Liver (tissue), 8 donors: ENCODE measurements at regions not wholly inside any gene's neighbourhood (a gene's known extent, or its start where the extent isn't known, plus 50 kb on each side); places are given as distances from the start of the nearest gene placed in this dataset.

Experiments
- DNase-seq: peaks from one replicate; pipeline ENCODE4 v3.0.0-alpha.2; 2017; ENCODE audit warnings: low spot score
- H3K27ac ChIP-seq, 2 donors: one replicate each; pipeline ENCODE4 v1.7.0; 2013; ENCODE audit warnings: inconsistent platforms in 2 of 2, low read length in 2 of 2, control low read depth in 1 of 2, low read depth in 1 of 2, mild to moderate bottlenecking in 1 of 2
- H3K27me3 ChIP-seq, 4 donors: one replicate each; pipeline versions ENCODE4 v1.6.1 to v1.7.0; 2013; ENCODE audit warnings: low read length in 3 of 4, inconsistent platforms in 1 of 4, mild to moderate bottlenecking in 1 of 4, moderate library complexity in 1 of 4; ENCODE audit not compliant: control insufficient read depth in 4 of 4, insufficient read depth in 4 of 4
- H3K36me3 ChIP-seq, 4 donors: one replicate each; pipeline versions ENCODE4 v1.6.1 to v1.7.0; 2013; ENCODE audit warnings: low read length in 3 of 4, mild to moderate bottlenecking in 3 of 4, low read depth in 1 of 4, moderate library complexity in 1 of 4; ENCODE audit not compliant: control insufficient read depth in 4 of 4, insufficient read depth in 3 of 4
- H3K4me1 ChIP-seq, 4 donors: one replicate each; pipeline versions ENCODE4 v1.6.1 to v1.7.0; 2013; ENCODE audit warnings: low read length in 3 of 4, mild to moderate bottlenecking in 3 of 4, moderate library complexity in 1 of 4; ENCODE audit not compliant: control insufficient read depth in 4 of 4, insufficient read depth in 4 of 4
- H3K4me3 ChIP-seq, 3 donors: one replicate each; pipeline versions ENCODE4 v1.6.1 to v1.7.0; 2013; ENCODE audit warnings: low read length in 3 of 3, control low read depth in 1 of 3, low read depth in 1 of 3, mild to moderate bottlenecking in 1 of 3
- H3K9ac ChIP-seq, 2 donors: one replicate each; pipeline ENCODE4 v1.7.0; 2013; ENCODE audit warnings: low read length in 2 of 2, mild to moderate bottlenecking in 2 of 2, moderate library complexity in 2 of 2, control low read depth in 1 of 2, low read depth in 1 of 2
- H3K9me3 ChIP-seq, 4 donors: one replicate each; pipeline versions ENCODE4 v1.6.1 to v1.7.0; 2013; ENCODE audit warnings: low read length in 3 of 4; ENCODE audit not compliant: control insufficient read depth in 4 of 4
- EGR1 ChIP-seq, 2 donors: IDR thresholded peaks; 2 replicates each; pipeline ENCODE4 v1.6.1; 2016 to 2018; ENCODE audit warnings: antibody characterized with exemption in 2 of 2, low read depth in 2 of 2
- FOXA1 ChIP-seq: IDR thresholded peaks from 2 replicates; pipeline ENCODE4 v1.6.1; 2016; ENCODE audit warnings: antibody characterized with exemption
- FOXA2 ChIP-seq: IDR thresholded peaks from 2 replicates; pipeline ENCODE4 v1.6.1; 2016; ENCODE audit warnings: antibody characterized with exemption
- GABPA ChIP-seq, 2 donors: IDR thresholded peaks in 1 of 2; conservative IDR thresholded peaks in 1 of 2; 2 replicates each; pipeline ENCODE4 v1.6.1; 2016; ENCODE audit warnings: antibody characterized with exemption in 2 of 2, mild to moderate bottlenecking in 1 of 2, moderate library complexity in 1 of 2
- HNF4A ChIP-seq, 2 donors: conservative IDR thresholded peaks; 2 replicates each; pipeline ENCODE4 v1.6.1; 2016; ENCODE audit warnings: antibody characterized with exemption in 2 of 2, mild to moderate bottlenecking in 2 of 2
- HNF4G ChIP-seq: IDR thresholded peaks from 2 replicates; pipeline ENCODE4 v1.6.1; 2016; ENCODE audit warnings: antibody characterized with exemption
- JUND ChIP-seq, 2 donors: IDR thresholded peaks; 2 replicates each; pipeline ENCODE4 v1.6.1; 2016; ENCODE audit warnings: antibody characterized with exemption in 2 of 2
- NR2F2 ChIP-seq: IDR thresholded peaks from 2 replicates; pipeline ENCODE4 v1.6.1; 2016; ENCODE audit warnings: antibody characterized with exemption
- RAD21 ChIP-seq, 2 donors: IDR thresholded peaks; 2 replicates each; pipeline ENCODE4 v1.6.1; 2016; ENCODE audit warnings: antibody characterized with exemption in 2 of 2, mild to moderate bottlenecking in 2 of 2
- RXRA ChIP-seq, 2 donors: IDR thresholded peaks; 2 replicates each; pipeline ENCODE4 v1.6.1; 2017 to 2018; ENCODE audit warnings: antibody characterized with exemption in 2 of 2, mild to moderate bottlenecking in 1 of 2
- SP1 ChIP-seq: IDR thresholded peaks from 2 replicates; pipeline ENCODE4 v1.6.1; 2018; ENCODE audit warnings: antibody characterized with exemption, mild to moderate bottlenecking
- TAF1 ChIP-seq: conservative IDR thresholded peaks from 2 replicates; pipeline ENCODE4 v1.6.1; 2016; ENCODE audit warnings: antibody characterized with exemption, mild to moderate bottlenecking
- YY1 ChIP-seq: IDR thresholded peaks from 2 replicates; pipeline ENCODE4 v1.6.1; 2016; ENCODE audit warnings: antibody characterized with exemption, mild to moderate bottlenecking
- WGBS: extraction: QIAGEN DNeasy Blood & Tissue Kit; methylation state at CpG from one replicate; pipeline ENCODE4 v1.1.7; 2013; 5-methylcytosine and 5-hydroxymethylcytosine counted together
- TF ChIP-seq, protein P1 (sequence below): IDR thresholded peaks from 2 replicates; pipeline ENCODE4 v1.6.1; 2016; ENCODE audit warnings: antibody characterized with exemption, mild to moderate bottlenecking
- TF ChIP-seq, protein P2 (sequence below): IDR thresholded peaks from 2 replicates; pipeline ENCODE4 v1.6.1; 2016; ENCODE audit warnings: antibody characterized with exemption
- TF ChIP-seq, protein P3 (sequence below): fragments of 150-350 bp; IDR thresholded peaks from 2 replicates; pipeline ENCODE4 v1.5.1; 2017; ENCODE audit warnings: improper control_type of control experiment, low read depth, low read length; ENCODE audit not compliant: missing input control
- TF ChIP-seq, protein P4 (sequence below): IDR thresholded peaks from 2 replicates; pipeline ENCODE4 v1.6.1; 2016; ENCODE audit warnings: antibody characterized with exemption
- TF ChIP-seq, protein P5 (sequence below): IDR thresholded peaks from 2 replicates; pipeline ENCODE4 v1.6.1; 2016; ENCODE audit warnings: antibody characterized with exemption
- donor health status: healthy.
- donor health status: healthy.
- donor health status: healthy.
- donor health status: healthy.
- donor health status: healthy.

DNA sequence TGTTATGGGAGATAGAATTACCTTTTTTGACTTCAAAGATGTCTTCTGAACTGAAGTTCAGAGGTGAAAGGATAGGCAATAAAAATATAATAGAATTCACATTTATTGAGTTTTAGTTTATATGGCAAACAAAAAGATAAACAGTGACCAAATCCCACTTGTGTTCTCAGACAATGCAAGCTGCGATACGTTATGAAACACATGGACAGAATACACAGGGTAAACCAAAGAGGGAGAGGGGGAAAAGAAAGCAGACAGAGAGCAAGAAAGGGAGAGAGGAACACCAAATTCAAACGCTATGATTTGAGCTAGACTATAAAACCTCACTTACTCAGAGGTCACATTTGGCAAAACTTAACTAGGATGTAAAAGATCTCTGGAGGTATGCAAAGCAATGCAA is 238.2 kb upstream of the FLRT2 start (continued):
- TF ChIP-seq, protein P1, sequence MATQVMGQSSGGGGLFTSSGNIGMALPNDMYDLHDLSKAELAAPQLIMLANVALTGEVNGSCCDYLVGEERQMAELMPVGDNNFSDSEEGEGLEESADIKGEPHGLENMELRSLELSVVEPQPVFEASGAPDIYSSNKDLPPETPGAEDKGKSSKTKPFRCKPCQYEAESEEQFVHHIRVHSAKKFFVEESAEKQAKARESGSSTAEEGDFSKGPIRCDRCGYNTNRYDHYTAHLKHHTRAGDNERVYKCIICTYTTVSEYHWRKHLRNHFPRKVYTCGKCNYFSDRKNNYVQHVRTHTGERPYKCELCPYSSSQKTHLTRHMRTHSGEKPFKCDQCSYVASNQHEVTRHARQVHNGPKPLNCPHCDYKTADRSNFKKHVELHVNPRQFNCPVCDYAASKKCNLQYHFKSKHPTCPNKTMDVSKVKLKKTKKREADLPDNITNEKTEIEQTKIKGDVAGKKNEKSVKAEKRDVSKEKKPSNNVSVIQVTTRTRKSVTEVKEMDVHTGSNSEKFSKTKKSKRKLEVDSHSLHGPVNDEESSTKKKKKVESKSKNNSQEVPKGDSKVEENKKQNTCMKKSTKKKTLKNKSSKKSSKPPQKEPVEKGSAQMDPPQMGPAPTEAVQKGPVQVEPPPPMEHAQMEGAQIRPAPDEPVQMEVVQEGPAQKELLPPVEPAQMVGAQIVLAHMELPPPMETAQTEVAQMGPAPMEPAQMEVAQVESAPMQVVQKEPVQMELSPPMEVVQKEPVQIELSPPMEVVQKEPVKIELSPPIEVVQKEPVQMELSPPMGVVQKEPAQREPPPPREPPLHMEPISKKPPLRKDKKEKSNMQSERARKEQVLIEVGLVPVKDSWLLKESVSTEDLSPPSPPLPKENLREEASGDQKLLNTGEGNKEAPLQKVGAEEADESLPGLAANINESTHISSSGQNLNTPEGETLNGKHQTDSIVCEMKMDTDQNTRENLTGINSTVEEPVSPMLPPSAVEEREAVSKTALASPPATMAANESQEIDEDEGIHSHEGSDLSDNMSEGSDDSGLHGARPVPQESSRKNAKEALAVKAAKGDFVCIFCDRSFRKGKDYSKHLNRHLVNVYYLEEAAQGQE: no peak
- TF ChIP-seq FOXA1 (no peak), TAF1 (no peak)

DNA sequence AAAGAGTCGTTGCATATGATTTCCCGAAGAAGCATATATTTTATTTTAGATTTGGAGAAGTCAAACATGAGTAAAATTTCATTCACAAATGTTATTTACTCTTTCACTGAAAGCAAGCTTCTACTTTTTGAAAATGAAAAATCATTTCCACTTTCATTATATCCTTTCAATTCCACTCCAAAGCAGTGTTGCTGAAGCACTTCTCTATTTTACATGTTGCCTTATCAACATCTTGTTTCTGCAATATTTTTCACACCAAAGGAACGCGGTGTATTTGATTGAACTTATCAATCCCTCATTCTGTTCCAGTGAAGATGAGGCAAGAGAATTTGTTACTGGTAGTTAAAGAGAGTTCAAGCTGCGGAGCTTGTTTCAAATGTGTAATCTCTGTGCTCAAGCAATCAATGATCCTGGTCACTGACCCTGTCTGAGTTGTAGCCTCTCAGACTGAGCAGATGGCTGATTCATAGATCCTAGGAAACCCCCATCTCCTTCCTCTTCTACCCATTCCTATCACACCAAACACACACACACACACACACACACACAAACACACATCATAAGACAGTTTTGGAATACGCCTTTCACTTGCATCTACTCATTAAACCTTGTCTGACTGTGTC is 236.2 kb upstream of the FLRT2 start:
- Histone ChIP-seq H3K27me3 (no peaks in the 10 kb centered on the region), H3K27ac (no peak overlapping the region), H3K4me1 (peaks cover 0 to 2% (median 0%) of the 10 kb centered on the region in 4 donors), H3K4me3 (no peak overlapping the region), H3K9me3 (peaks cover 0 to 2% (median 0%) of the 10 kb centered on the region in 4 donors), H3K36me3 (no peaks in the 10 kb centered on the region), H3K9ac (no peak overlapping the region)
- no peak for DNase-seq
- 53% methylated on average over 6 of the region's 6 CpGs for WGBS
- peak; percentile 33 to 41 for TF ChIP-seq RXRA (IDR thresholded peaks at IDR 0.05)
- TF ChIP-seq GABPA (IDR thresholded peaks at IDR 0.05 in 1 of 2, conservative IDR thresholded peaks at IDR 0.05 in 1 of 2): no peak
- TF ChIP-seq HNF4A (conservative IDR thresholded peaks at IDR 0.05): peak in 1 of 2 donors; percentile 4

DNA sequence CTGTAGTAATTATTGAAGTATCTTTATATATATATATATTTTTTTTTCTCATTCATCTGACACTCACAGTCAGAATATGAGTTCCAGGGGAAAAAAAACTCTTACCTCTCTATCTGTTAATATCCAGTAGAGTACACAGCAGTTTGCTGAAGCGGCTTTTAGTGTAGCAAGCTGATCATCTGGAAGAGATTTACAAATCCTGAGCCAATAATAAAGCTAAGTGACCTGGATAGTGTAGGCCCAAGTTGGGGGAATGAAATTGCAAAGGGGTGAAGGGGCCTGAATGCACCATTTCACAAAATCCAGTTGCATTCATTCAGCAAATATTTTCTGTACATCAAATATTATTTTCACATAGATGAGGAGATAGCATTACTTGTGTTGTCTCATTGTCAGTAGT is 234.6 kb upstream of the FLRT2 start:
- Histone ChIP-seq H3K9ac (no peak overlapping the region), H3K27me3 (no peaks in the 10 kb centered on the region), H3K4me3 (no peak overlapping the region), H3K36me3 (no peaks in the 10 kb centered on the region), H3K4me1 (peaks cover 0 to 2% (median 0%) of the 10 kb centered on the region in 4 donors), H3K9me3 (peaks cover 0 to 2% (median 0%) of the 10 kb centered on the region in 4 donors), H3K27ac (no peak overlapping the region)
- no peak for TF ChIP-seq JUND (IDR thresholded peaks at IDR 0.05)
- TF ChIP-seq, protein P2, sequence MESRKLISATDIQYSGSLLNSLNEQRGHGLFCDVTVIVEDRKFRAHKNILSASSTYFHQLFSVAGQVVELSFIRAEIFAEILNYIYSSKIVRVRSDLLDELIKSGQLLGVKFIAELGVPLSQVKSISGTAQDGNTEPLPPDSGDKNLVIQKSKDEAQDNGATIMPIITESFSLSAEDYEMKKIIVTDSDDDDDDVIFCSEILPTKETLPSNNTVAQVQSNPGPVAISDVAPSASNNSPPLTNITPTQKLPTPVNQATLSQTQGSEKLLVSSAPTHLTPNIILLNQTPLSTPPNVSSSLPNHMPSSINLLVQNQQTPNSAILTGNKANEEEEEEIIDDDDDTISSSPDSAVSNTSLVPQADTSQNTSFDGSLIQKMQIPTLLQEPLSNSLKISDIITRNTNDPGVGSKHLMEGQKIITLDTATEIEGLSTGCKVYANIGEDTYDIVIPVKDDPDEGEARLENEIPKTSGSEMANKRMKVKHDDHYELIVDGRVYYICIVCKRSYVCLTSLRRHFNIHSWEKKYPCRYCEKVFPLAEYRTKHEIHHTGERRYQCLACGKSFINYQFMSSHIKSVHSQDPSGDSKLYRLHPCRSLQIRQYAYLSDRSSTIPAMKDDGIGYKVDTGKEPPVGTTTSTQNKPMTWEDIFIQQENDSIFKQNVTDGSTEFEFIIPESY: no peak
- TF ChIP-seq HNF4G: no peak
- TF ChIP-seq RXRA (IDR thresholded peaks at IDR 0.05): no peak
- no peak for TF ChIP-seq EGR1 (IDR thresholded peaks at IDR 0.05; ENCODE audit: low read depth in 2 of 2)
- TF ChIP-seq, protein P3, sequence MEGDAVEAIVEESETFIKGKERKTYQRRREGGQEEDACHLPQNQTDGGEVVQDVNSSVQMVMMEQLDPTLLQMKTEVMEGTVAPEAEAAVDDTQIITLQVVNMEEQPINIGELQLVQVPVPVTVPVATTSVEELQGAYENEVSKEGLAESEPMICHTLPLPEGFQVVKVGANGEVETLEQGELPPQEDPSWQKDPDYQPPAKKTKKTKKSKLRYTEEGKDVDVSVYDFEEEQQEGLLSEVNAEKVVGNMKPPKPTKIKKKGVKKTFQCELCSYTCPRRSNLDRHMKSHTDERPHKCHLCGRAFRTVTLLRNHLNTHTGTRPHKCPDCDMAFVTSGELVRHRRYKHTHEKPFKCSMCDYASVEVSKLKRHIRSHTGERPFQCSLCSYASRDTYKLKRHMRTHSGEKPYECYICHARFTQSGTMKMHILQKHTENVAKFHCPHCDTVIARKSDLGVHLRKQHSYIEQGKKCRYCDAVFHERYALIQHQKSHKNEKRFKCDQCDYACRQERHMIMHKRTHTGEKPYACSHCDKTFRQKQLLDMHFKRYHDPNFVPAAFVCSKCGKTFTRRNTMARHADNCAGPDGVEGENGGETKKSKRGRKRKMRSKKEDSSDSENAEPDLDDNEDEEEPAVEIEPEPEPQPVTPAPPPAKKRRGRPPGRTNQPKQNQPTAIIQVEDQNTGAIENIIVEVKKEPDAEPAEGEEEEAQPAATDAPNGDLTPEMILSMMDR: no peak
- no peak for TF ChIP-seq TAF1
- no peak for TF ChIP-seq SP1
- TF ChIP-seq RAD21 (IDR thresholded peaks at IDR 0.05): no peak
- no peak for TF ChIP-seq FOXA2
- no peak for TF ChIP-seq FOXA1
- TF ChIP-seq YY1: no peak
- no peak for TF ChIP-seq HNF4A (conservative IDR thresholded peaks at IDR 0.05)
- no peak for TF ChIP-seq GABPA (IDR thresholded peaks at IDR 0.05 in 1 of 2, conservative IDR thresholded peaks at IDR 0.05 in 1 of 2)
- TF ChIP-seq, protein P4, sequence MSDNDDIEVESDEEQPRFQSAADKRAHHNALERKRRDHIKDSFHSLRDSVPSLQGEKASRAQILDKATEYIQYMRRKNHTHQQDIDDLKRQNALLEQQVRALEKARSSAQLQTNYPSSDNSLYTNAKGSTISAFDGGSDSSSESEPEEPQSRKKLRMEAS: no peak
- TF ChIP-seq NR2F2: no peak
- TF ChIP-seq, protein P5, sequence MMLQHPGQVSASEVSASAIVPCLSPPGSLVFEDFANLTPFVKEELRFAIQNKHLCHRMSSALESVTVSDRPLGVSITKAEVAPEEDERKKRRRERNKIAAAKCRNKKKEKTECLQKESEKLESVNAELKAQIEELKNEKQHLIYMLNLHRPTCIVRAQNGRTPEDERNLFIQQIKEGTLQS: no peak
- TF ChIP-seq, protein P1: no peak
- WGBS: 57% methylated on average over 1 of the region's 1 CpG
- DNase-seq: no peak
